HG03439 (cell line): ENCODE measurements at regions not wholly inside any gene's neighbourhood (a gene's known extent, or its start where the extent isn't known, plus 50 kb on each side); places are given as distances from the start of the nearest gene placed in this dataset.

Experiments used
- ATAC-seq: cut with Tn5 transposase; IDR thresholded peaks from one replicate; pipeline ENCODE4 v1.9.1; 2021; ENCODE audit warnings: mild to moderate bottlenecking, moderate library complexity; ENCODE audit not compliant: unreplicated experiment

GRCh38 chr3:18740631-18741583, 315.8 kb upstream of the SATB1 start:
- peak; percentile 89 for ATAC-seq

- ATAC-seq, result no peak
These were observed 313.9 kb upstream of the SATB1 start for GRCh38 chr3:18739099-18739433.

GRCh38 chr3:18738393-18739098, 313.4 kb upstream of the SATB1 start:
- no peak for ATAC-seq

- no peak for ATAC-seq
These were observed 309.9 kb upstream of the SATB1 start for GRCh38 chr3:18735005-18735404.

- ATAC-seq, result no peak
These were observed 309.2 kb upstream of the SATB1 start for GRCh38 chr3:18734309-18734708.

GRCh38 chr3:18732474-18732873, 307.3 kb upstream of the SATB1 start:
- no peak for ATAC-seq

GRCh38 chr3:18730491-18730890, 305.4 kb upstream of the SATB1 start:
- ATAC-seq, result no peak

- no peak for ATAC-seq
These were observed 304.5 kb upstream of the SATB1 start for GRCh38 chr3:18729671-18730070.

GRCh38 chr3:18725668-18726407, 300.7 kb upstream of the SATB1 start:
- ATAC-seq, result no peak

- no peak for ATAC-seq
These were observed 299.3 kb upstream of the SATB1 start for GRCh38 chr3:18724456-18724855.

GRCh38 chr3:18723206-18723810, 298.2 kb upstream of the SATB1 start:
- ATAC-seq, result no peak

- no peak for ATAC-seq
These were observed 295.4 kb upstream of the SATB1 start for GRCh38 chr3:18720543-18720942.

GRCh38 chr3:18717598-18717997, 292.5 kb upstream of the SATB1 start:
- ATAC-seq, result no peak

GRCh38 chr3:18716821-18717220, 291.7 kb upstream of the SATB1 start:
- no peak for ATAC-seq

GRCh38 chr3:18716101-18716500, 291.0 kb upstream of the SATB1 start:
- no peak for ATAC-seq

GRCh38 chr3:18715208-18715607, 290.1 kb upstream of the SATB1 start:
- ATAC-seq, result no peak

GRCh38 chr3:18713577-18713951, 288.4 kb upstream of the SATB1 start:
- ATAC-seq, result no peak

GRCh38 chr3:18712713-18713576, 287.8 kb upstream of the SATB1 start:
- no peak for ATAC-seq

- no peak for ATAC-seq
These were observed 279.2 kb upstream of the SATB1 start for GRCh38 chr3:18704326-18704725.

GRCh38 chr3:18703798-18704197, 278.7 kb upstream of the SATB1 start:
- ATAC-seq, result no peak
